ENCODE measurements at regions not wholly inside any gene's neighbourhood (a gene's known extent, or its start where the extent isn't known, plus 50 kb on each side); places are given as distances from the start of the nearest gene placed in this dataset.
"Not testable (repeated sequence)": the region's sequence is repeated elsewhere in the genome, so short reads cannot be mapped to it uniquely, and the experiment has no call there.

GRCh38 chr2:12467303-12467702 lies 249.4 kb upstream of the TRIB2 start:
- DNase-seq, result no peak

- DNase-seq, result peak; percentile 87
Observed at GRCh38 chr2:12469141-12469561, 247.6 kb upstream of the TRIB2 start.

GRCh38 chr2:12472265-12472664 lies 244.5 kb upstream of the TRIB2 start:
- not testable (repeated sequence) for DNase-seq

- DNase-seq, result no peak
Observed at GRCh38 chr2:12478151-12479064, 238.3 kb upstream of the TRIB2 start.

GRCh38 chr2:12479065-12479601 lies 237.6 kb upstream of the TRIB2 start:
- peak; percentile 71 for DNase-seq

GRCh38 chr2:12484536-12485115 lies 232.1 kb upstream of the TRIB2 start:
- DNase-seq, result peak; percentile 81

GRCh38 chr2:12486205-12487118 lies 230.3 kb upstream of the TRIB2 start:
- DNase-seq, result peak; percentile 22

GRCh38 chr2:12487253-12488004 lies 229.3 kb upstream of the TRIB2 start:
- no peak for DNase-seq

- no peak for DNase-seq
Observed at GRCh38 chr2:12488352-12489318, 228.1 kb upstream of the TRIB2 start.

- no peak for DNase-seq
Observed at GRCh38 chr2:12490641-12491040, 226.1 kb upstream of the TRIB2 start.

- not testable (repeated sequence) for DNase-seq
Observed at GRCh38 chr2:12492360-12492759, 224.4 kb upstream of the TRIB2 start.

- DNase-seq, result peak; percentile 80
Observed at GRCh38 chr2:12493031-12493513, 223.7 kb upstream of the TRIB2 start.

- DNase-seq, result no peak
Observed at GRCh38 chr2:12495247-12495868, 221.4 kb upstream of the TRIB2 start.

GRCh38 chr2:12498286-12498685 lies 218.4 kb upstream of the TRIB2 start:
- no peak for DNase-seq

GRCh38 chr2:12498704-12499103 lies 218.0 kb upstream of the TRIB2 start:
- peak; percentile 80 for DNase-seq

- DNase-seq, result no peak
Observed at GRCh38 chr2:12500899-12501298, 215.8 kb upstream of the TRIB2 start.

GRCh38 chr2:12501469-12502158 lies 215.1 kb upstream of the TRIB2 start:
- no peak for DNase-seq

GRCh38 chr2:12502759-12503158 lies 214.0 kb upstream of the TRIB2 start:
- peak; percentile 69 for DNase-seq

GRCh38 chr2:12504443-12504842 lies 212.3 kb upstream of the TRIB2 start:
- DNase-seq, result peak; percentile 80
